GM20000 (cell line): ENCODE measurements at regions not wholly inside any gene's neighbourhood (a gene's known extent, or its start where the extent isn't known, plus 50 kb on each side); places are given as distances from the start of the nearest gene placed in this dataset.
A peak's percentile ranks its signal among the peaks of the same experiment; 100 is the strongest.

Source experiments
- DNase-seq: peaks from one replicate; pipeline ENCODE4 v3.0.0; 2012; ENCODE audit warnings: low spot score
- TF ChIP-seq, protein P1 (sequence below): IDR thresholded peaks from 2 replicates; pipeline ENCODE4 v1.5.1; 2012; ENCODE audit warnings: mild to moderate bottlenecking, control low read depth; ENCODE audit errors: extremely low read depth, missing control alignments

DNA sequence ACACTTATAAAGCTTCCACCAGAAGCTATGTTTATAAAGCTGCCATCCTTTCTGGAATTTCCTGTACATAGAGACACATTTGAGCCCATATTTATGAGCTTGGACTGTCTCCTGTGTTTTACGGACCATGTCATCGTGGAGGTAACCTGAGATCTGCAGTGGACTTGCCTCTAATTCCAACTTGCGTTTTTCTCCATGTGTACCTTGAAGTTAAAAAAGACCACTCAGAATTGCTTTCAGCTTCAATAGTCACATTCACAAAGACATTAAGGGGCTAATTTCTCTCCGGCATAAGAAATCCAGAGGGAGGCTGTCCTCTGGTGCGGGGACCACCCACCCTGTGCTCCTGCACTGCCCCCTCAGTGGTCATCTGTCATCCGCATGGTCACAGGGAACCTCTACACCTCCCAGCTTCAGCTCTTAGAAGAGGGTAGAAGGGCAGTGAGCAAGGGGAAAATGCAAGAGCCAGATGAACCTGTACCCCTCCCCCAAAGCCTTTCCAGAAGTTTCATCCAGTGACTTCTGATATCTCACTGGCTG is 521.4 kb upstream of the CAMK1G start:
- TF ChIP-seq, protein P1, sequence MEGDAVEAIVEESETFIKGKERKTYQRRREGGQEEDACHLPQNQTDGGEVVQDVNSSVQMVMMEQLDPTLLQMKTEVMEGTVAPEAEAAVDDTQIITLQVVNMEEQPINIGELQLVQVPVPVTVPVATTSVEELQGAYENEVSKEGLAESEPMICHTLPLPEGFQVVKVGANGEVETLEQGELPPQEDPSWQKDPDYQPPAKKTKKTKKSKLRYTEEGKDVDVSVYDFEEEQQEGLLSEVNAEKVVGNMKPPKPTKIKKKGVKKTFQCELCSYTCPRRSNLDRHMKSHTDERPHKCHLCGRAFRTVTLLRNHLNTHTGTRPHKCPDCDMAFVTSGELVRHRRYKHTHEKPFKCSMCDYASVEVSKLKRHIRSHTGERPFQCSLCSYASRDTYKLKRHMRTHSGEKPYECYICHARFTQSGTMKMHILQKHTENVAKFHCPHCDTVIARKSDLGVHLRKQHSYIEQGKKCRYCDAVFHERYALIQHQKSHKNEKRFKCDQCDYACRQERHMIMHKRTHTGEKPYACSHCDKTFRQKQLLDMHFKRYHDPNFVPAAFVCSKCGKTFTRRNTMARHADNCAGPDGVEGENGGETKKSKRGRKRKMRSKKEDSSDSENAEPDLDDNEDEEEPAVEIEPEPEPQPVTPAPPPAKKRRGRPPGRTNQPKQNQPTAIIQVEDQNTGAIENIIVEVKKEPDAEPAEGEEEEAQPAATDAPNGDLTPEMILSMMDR: no peak

DNA sequence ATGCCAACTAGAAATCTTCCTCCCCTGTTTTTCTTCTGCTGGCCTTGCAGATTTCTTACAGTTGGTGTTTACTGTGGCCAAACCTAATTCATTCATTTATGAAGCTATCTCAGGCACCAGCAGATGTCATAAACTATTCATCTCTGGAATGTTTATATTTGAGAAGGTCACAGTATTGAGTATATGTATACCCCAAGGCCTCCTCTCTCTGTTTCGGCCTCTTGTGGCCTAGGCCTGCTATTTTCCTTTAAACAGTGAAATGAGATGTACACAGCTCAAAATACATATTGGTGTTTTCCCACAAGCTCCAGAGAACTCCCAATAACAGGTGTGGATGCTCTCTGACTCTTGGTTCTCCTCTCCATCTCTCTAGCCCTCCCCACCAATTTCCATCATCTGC is 520.7 kb upstream of the CAMK1G start:
- TF ChIP-seq, protein P1: no peak
- DNase-seq: peak; percentile 21

More for the DNA sequence above, 521.4 kb upstream of the CAMK1G start:
- no peak for DNase-seq

DNA sequence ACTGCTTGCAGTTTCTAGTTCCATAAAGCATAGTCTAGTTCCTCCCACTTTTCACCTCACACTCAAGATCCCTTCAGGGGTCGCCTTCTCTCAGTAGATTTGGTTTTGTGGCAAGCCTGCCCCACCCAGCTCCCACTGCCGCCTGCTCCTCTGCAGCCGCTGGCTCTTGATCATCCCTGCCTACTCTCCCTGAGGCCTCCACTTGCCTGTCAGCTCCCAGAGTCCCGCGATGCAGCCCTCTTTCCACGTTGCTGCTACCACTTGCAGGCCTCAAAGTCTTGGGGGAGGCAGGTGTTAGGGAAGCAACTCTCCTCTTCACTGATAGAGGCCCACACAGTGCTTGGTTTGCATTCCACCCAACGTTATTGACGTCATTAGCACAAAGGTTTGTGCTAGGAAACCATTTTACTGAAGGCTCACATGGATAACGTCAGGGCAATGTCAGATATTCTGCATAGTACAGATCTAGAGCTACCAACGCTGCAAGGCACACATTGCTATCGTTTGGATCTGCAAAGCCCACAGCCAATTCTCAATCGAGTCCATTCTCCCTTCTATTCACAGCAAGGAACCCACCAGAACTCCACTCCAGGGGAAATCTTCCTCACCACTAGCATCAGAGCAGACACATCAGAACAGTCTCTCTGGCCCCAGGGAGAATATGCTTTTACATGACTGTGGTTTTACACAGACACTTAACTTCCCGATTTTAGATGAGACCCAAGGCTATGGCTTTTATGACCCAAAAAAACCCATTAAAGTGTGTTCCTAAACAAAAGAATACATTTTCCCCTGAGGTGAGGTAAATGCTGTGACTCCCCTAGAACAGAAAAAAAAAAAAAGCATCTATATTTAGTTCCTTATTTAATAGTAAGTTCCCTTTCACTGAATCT is 519.5 kb upstream of the CAMK1G start:
- TF ChIP-seq, protein P1: no peak
- DNase-seq: no peak

DNA sequence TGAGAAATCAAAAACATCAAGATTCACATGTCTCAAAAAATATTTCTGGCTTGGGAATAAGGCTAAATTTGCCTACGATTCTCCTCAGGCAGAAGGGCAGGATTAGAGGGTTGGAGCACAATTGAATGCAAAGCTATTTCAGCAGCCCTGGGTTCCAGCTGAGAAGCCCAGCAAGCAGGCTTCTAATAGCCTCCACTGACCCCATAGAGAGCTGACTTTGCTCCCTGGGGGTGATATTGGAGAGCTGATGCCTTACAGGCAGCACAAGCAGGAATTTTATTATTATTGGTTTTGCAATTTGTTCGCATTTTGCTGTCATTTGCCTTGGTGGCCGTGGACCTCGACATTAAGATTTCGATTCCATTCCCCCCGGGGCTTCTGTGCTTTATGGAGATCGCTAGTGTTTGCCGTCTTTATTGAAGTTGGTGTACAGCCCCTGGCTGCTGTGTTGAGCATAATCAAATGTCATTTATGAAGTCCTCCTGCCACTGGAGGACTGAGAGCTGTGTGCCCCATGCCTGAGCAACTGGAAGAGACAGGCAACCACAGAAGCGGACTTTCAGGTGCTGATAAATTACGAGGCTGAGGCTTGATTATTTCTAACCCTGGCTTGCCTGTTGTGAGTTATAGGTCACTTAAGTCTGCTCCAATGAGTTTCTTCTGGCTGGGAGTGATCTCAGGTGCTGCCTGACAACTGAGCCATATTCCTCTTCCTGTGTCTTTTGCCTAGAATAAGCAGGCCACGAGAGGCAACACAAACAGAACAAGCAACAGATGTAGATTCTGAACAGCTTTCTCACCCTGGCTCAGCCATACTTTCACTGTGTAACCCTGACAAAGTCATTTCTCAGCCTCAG is 518.4 kb upstream of the CAMK1G start:
- TF ChIP-seq, protein P1: no peak
- no peak for DNase-seq

DNA sequence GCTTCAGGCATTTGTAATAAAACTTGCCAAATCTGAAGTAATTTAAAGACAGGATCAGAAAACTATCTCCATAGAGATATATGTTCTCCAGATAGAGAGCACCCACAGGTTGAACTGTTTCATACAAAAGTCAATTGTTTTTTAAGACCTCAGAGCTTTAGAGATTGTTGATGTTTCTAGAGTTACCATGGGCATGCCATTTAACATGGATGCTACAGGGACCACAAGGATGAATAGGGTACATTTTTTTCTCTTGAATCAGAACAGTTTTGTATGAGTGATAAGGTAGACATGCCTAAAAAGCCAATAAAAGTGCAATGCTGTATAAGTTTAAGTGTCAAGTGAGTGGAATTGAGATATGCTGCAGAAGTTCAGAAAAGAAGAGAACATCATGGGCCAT is 511.0 kb upstream of the CAMK1G start:
- no peak for DNase-seq

DNA sequence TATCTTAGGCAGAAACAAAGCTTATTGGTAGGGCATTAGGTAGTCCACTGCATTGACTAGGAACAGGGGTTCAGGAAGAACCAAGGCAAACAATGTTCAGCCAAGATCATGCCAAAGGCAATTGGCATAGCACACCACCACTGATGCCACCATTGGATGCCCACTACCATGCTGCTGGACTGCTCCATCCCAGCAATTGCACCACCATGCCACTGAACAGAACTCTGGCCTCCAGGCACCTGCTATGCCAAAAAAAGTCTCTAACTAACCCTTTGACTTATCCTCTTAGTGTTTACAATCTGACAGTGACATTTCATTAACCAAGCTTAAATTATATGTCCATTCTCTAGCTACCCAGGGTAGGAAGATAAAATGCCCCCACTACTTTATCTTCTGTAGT is 509.6 kb upstream of the CAMK1G start:
- DNase-seq: no peak
- TF ChIP-seq, protein P1: no peak

More for the DNA sequence above, 511.0 kb upstream of the CAMK1G start:
- TF ChIP-seq, protein P1: no peak
